GM12875 (cell line): ENCODE measurements at regions not wholly inside any gene's neighbourhood (a gene's known extent, or its start where the extent isn't known, plus 50 kb on each side); places are given as distances from the start of the nearest gene placed in this dataset.
"Not testable (repeated sequence)": the region's sequence is repeated elsewhere in the genome, so short reads cannot be mapped to it uniquely, and the experiment has no call there.

Experiments
- H3K4me3 ChIP-seq: one replicate; pipeline ENCODE4 v1.5.1; 2011; ENCODE audit warnings: low read depth, low read length, control low read depth
- TF ChIP-seq, protein P1 (sequence below): IDR thresholded peaks from 2 replicates; pipeline ENCODE4 v1.5.1; 2011; ENCODE audit warnings: low read depth, mild to moderate bottlenecking, control low read depth, inconsistent platforms, low read length, moderate library complexity, borderline replicate concordance; ENCODE audit not compliant: insufficient read depth

DNA sequence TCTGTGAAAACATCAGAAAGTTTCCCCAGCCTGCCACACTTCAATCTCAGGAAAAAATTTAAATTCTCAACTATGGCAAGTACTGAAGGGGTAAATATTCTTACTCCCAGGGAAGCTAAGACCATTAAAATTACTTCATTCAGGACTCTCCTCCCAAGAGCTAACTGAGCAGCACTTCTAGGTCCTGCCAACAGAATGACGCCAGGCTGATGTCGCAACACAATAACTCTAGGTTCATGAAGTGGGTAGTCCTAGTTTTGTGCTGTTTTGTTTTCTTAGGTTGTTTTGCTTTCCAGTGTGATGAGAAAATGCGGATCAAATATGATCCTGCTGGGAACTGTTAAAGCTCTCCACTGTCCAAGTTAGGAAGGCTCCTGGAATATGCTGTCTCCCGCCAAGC is 180.0 kb downstream of the NKX6-1 start:
- H3K4me3 ChIP-seq = no peak overlapping the region
- TF ChIP-seq, protein P1, sequence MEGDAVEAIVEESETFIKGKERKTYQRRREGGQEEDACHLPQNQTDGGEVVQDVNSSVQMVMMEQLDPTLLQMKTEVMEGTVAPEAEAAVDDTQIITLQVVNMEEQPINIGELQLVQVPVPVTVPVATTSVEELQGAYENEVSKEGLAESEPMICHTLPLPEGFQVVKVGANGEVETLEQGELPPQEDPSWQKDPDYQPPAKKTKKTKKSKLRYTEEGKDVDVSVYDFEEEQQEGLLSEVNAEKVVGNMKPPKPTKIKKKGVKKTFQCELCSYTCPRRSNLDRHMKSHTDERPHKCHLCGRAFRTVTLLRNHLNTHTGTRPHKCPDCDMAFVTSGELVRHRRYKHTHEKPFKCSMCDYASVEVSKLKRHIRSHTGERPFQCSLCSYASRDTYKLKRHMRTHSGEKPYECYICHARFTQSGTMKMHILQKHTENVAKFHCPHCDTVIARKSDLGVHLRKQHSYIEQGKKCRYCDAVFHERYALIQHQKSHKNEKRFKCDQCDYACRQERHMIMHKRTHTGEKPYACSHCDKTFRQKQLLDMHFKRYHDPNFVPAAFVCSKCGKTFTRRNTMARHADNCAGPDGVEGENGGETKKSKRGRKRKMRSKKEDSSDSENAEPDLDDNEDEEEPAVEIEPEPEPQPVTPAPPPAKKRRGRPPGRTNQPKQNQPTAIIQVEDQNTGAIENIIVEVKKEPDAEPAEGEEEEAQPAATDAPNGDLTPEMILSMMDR = no peak

DNA sequence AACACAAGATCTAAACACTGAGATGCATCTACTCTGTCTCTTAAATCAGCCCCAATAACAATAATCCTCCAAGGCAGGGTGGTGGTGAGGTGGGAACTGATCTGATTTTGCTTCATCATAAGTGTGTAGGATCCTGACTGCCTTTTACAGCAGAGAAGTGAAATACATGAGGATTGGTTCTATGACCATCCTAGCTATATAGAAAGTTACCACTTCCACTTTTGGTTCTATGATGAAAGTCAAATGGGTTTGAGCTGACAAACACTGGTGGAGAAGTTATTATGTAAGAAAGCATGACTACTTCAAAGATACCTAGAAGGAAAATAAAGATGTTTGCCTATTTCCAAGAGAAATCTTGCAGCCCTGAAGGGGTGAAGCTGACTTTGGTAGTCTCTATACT is 181.6 kb downstream of the NKX6-1 start:
- TF ChIP-seq, protein P1 = no peak
- no peak overlapping the region for H3K4me3 ChIP-seq

DNA sequence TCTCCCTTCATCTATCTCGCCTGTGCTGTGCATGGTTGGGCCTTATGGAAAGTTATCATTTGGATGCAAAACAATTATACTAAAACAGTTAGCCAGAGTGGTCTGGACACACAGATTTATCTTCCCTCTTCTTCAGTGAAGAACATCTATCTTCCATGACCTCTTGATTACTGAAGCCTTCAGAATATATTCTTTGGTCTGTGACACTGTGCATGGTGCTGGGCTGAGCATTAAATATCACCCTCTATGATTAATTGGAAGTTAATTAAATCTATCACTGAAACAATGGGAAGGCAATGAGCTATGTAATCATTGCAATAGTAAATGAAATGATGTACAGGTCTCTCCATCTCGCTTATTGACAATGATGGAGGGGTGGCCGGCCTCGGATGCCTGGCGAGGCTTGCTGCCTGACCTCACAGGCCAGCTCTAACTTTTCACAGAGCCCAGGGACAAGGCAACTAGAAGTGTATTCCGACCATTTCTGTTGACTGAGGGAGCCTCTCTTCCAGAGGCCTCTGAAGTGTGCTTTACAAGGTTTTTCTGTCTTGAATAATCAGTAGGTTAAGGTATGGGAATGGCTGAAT is 186.6 kb downstream of the NKX6-1 start:
- TF ChIP-seq, protein P1 = no peak
- no peak overlapping the region for H3K4me3 ChIP-seq

DNA sequence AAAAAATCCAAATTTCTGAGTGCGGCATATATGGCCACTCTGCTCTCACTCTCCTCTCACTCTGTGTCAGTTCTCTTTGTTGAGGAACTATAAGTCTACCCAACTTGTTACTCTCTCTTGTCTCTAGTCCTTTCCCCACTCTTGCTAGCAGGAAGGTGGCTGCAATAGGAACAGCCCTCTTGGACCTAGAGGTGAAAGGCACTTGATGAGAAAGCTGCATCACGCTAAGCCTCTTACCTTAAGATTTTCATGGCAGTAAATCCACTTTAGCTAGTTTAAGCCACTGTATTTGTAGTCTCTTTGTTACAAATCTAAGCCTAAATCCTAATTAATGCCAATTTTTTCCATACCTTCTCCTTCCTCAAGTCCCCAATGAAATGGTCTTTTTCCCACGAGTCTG is 189.9 kb downstream of the NKX6-1 start:
- TF ChIP-seq, protein P1 = no peak
- no peak overlapping the region for H3K4me3 ChIP-seq

DNA sequence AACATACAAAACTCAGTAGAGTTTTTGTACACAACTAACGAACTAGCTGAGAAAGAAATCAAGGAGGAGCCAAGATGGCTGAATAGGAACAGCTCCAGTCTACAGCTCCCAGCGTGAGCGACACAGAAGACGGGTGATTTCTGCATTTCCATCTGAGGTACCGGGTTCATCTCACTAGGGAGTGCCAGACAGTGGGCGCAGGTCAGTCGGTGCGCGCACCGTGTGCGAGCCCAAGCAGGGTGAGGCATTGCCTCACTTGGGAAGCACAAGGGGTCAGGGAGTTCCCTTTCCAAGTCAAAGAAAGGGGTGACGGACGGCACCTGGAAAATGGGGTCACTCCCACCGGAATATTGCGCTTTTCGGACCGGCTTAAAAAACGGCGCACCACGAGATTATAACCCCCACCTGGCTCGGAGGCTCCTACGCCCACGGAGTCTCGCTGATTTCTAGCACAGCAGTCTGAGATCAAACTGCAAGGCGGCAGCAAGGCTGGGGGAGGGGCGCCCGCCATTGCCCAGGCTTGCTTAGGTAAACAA is 200.3 kb downstream of the NKX6-1 start:
- not testable (repeated sequence) for H3K4me3 ChIP-seq

DNA sequence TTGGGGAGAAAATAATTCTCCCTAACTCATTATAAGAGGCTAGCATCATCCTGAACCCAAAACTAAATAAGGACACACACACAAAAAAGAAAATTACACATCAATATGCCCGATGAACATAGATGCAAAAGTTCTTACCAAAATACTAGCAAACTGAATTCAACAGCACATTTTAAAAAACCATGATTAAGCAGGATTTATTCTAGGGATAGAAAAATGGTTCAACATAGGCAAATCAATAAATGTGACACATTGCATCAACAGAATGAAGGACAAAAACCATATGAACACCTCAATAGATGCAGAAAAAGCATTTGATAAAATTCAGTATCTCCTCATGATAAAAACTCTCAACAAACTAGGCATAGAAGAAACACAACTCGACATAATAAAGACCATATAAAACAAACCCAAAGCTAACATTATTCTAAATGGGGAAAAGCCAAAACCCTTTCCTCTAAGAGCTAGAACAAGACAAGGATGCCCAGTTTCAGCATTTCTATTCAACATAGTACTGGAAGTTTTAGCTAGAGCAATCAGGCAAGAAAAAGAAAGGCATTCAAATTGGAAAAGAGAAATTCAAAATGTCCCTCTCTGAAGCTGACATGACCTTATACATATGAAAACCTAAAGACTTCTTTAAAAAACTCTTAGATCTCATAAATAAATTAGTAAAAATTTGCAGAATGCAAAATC is 200.9 kb downstream of the NKX6-1 start:
- H3K4me3 ChIP-seq = no peak overlapping the region
- TF ChIP-seq, protein P1 = no peak

DNA sequence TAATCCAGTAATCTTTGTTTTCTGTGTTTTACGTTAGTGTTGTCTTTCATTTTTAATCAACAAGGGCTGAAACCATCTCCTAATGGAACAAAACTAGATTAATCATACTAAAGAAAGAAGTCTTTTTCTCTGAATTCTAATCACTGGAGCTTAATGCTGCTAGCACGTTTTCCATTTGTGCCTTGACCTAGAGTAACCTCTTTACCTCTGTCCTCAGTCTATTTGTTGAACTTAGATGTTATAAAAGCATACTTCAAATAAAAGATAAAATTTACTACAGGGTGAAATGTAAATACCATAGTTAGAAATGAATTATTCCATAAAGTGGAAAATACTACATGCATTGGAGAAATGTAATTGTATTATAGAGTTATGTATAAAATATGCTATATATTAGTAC is 207.1 kb downstream of the NKX6-1 start:
- no peak overlapping the region for H3K4me3 ChIP-seq
- TF ChIP-seq, protein P1 = no peak
